ENCODE measurements at regions not wholly inside any gene's neighbourhood (a gene's known extent, or its start where the extent isn't known, plus 50 kb on each side); places are given as distances from the start of the nearest gene placed in this dataset.

DNA sequence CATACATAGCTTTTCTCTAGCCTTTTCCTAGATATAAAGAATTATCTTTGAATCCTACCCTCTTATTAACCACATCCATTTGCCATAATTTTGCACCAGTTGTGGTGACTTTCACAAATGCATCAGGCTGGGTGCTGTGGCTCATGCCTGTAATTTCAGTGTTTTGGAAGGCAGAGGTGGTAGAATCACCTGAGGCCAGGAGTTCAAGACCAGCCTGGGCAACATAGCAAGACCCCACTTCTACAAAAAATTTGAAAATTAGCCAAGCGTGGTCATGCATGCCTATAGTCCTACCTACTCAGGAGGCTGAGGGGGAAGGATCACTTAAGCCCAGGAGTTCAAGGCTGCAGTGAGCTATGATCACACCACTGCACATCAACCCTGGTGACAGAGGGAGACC, 672.4 kb upstream of the CHAC2 start:
- no peak for DNase-seq

DNA sequence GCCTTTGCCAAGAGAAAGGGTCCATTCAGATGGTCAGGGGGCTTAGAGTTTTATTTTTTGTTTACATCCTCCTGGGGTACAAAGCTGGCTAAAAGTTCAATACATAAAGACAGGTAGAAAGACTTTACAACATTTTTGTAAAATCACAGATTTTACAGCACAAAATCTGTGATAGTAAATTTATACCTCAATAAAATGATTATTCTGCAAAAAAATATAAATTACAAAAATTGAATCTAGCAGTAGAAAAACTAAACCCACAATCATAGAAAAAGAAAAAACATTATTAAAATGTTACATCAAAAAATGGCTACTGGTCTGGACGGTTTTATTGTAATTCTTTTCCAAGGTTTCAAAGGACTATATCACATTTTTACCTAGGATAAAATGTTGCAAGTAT, 674.2 kb upstream of the CHAC2 start:
- ATAC-seq (no peak), DNase-seq (no peak)
- Histone ChIP-seq H3K36me3 (no peaks in the 10 kb centered on the region), H3K27ac (no peak overlapping the region), H3K27me3 (no peaks in the 10 kb centered on the region), H3K9me3 (no peaks in the 10 kb centered on the region), H3K4me1 (no peaks in the 10 kb centered on the region), H3K4me3 (no peak overlapping the region)
- intact Hi-C loops (cut with DNase I) = no loop called here
- TF ChIP-seq, protein P1, sequence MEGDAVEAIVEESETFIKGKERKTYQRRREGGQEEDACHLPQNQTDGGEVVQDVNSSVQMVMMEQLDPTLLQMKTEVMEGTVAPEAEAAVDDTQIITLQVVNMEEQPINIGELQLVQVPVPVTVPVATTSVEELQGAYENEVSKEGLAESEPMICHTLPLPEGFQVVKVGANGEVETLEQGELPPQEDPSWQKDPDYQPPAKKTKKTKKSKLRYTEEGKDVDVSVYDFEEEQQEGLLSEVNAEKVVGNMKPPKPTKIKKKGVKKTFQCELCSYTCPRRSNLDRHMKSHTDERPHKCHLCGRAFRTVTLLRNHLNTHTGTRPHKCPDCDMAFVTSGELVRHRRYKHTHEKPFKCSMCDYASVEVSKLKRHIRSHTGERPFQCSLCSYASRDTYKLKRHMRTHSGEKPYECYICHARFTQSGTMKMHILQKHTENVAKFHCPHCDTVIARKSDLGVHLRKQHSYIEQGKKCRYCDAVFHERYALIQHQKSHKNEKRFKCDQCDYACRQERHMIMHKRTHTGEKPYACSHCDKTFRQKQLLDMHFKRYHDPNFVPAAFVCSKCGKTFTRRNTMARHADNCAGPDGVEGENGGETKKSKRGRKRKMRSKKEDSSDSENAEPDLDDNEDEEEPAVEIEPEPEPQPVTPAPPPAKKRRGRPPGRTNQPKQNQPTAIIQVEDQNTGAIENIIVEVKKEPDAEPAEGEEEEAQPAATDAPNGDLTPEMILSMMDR (IDR thresholded peaks at IDR 0.05) = no peak
- WGBS, 2 donors = 78 to 83% methylated on average over 1 of the region's 1 CpG

More for the DNA sequence above, 672.4 kb upstream of the CHAC2 start:
- intact Hi-C loops (cut with DNase I) = no loop called here
- Histone ChIP-seq H3K4me3 (no peak overlapping the region), H3K27me3 (no peaks in the 10 kb centered on the region), H3K4me1 (no peaks in the 10 kb centered on the region), H3K9me3 (no peaks in the 10 kb centered on the region), H3K27ac (no peak overlapping the region), H3K36me3 (no peaks in the 10 kb centered on the region)
- ATAC-seq = no peak
- TF ChIP-seq, protein P1 (IDR thresholded peaks at IDR 0.05) = no peak
- WGBS, 2 donors = 86 to 90% methylated on average over 1 of the region's 1 CpG

DNA sequence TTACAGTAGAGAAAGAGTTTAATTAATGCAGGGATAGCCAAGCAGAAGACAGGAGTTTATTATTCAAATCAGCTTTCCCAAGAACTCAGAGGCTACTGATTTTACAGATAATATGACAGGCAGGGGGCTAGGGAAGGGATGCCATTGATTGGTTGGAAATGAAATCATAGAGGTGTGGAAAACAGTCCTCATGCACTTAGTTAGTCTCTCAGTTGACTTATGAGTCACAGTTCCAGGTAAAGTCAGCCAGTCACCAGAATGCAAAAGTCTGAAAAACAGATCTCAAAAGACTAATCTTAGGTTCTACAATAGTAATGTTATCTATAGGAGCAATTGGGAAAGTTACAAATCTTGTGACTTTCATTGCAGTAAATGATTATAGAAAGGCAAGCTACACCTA, 676.4 kb upstream of the CHAC2 start:
- H3K4me3 ChIP-seq = no peak overlapping the region
- intact Hi-C loops (cut with DNase I) = no loop called here
- no peaks in the 10 kb centered on the region for H3K27me3 ChIP-seq
- no peak overlapping the region for H3K27ac ChIP-seq
- H3K9me3 ChIP-seq = no peaks in the 10 kb centered on the region
- TF ChIP-seq, protein P1 (IDR thresholded peaks at IDR 0.05) = no peak
- no peaks in the 10 kb centered on the region for H3K4me1 ChIP-seq
- no peaks in the 10 kb centered on the region for H3K36me3 ChIP-seq
- no peak for ATAC-seq
- no peak for DNase-seq

DNA sequence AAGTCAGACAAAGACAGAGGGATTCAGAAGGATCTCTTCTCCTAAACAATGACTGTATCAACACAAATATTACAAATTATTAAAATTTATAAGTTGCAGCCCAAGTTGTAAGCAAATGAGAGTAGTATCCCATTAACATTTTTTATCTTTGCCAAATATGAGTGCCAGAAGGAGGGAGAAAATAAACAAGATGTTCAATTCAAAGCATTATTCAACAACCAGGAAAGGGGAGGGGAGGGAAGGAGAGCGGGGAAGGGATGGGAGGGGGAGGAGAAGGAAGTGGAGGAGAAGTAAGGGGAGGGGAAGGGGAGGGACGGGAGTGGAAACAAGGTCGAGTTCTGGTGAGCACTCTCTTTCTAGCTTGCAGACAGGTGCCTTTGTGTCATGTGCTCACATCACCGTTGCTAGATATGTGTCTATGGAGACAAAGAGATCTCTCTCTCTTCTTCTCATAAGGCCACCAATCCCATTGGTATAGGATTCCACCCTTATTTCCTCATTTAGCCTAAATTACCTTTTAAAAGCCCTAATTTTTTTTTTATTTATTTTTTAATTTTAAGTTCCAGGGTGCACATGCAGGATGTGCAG, 679.6 kb upstream of the CHAC2 start:
- Histone ChIP-seq H3K4me3 (no peak overlapping the region), H3K27me3 (no peaks in the 10 kb centered on the region), H3K9me3 (peaks cover 0 to 5% (median 0%) of the 10 kb centered on the region in 11 donors), H3K4me1 (no peaks in the 10 kb centered on the region), H3K36me3 (no peaks in the 10 kb centered on the region), H3K27ac (no peak overlapping the region)
- TF ChIP-seq, protein P1 (IDR thresholded peaks at IDR 0.05) = no peak
- intact Hi-C loops (cut with DNase I) = no loop called here
- DNase-seq (no peak), ATAC-seq (no peak)
- WGBS, 2 donors = 48 to 61% methylated on average over 4 of the region's 4 CpGs
